SK-N-SH (cell line): ENCODE measurements at regions not wholly inside any gene's neighbourhood (a gene's known extent, or its start where the extent isn't known, plus 50 kb on each side); places are given as distances from the start of the nearest gene placed in this dataset.

ENCODE experiments used
- CTCF ChIA-PET: fragments of 300-600, 350-600 bp; formaldehyde crosslinking; extraction: SDS; loops from one replicate; lab custom pipeline; 2021; lab: Yijun Ruan, JAX
- POLR2A ChIA-PET: fragments of 350-600 bp; sonication (Branson Sonifier 250); formaldehyde crosslinking; extraction: SDS; loops from one replicate; lab custom pipeline; 2020; ENCODE audit warnings: antibody characterized with exemption, inconsistent platforms; lab: Yijun Ruan, JAX
- DNase-seq: peaks from one replicate; pipeline ENCODE4 v3.0.0; 2012
- H2AFZ ChIP-seq: fragments of 200-600 bp; sonication (generic); 2 replicates; pipeline ENCODE4 v1.8.1; 2016; ENCODE audit warnings: antibody characterized with exemption, mild to moderate bottlenecking, low read depth
- H3F3A ChIP-seq: fragments of 200-600 bp; sonication (generic); replicated peaks from 2 replicates; pipeline ENCODE3; 2016; ENCODE audit warnings: antibody characterized with exemption, mild to moderate bottlenecking; ENCODE audit not compliant: insufficient read depth
- H3K27ac ChIP-seq, 2 experiments: fragments of 200-500 bp in 1 of 2; fragments of 200-600 bp in 1 of 2; sonication (Bioruptor generic) in 1 of 2; sonication (generic), shearing (Covaris generic) in 1 of 2; 2 replicates each; pipeline versions ENCODE4 v1.5.1 to v1.6.1; 2014 to 2016; ENCODE audit warnings: low read depth in 2 of 2, inconsistent platforms in 1 of 2, low read length in 1 of 2, mild to moderate bottlenecking in 1 of 2, mixed read lengths in 1 of 2
- H3K27me3 ChIP-seq: fragments of 200-600 bp; sonication (generic), shearing (Covaris generic); 2 replicates; pipeline ENCODE4 v1.6.1; 2016; ENCODE audit warnings: mixed run types; ENCODE audit not compliant: insufficient read depth
- H3K36me3 ChIP-seq, 2 experiments: fragments of 200-500 bp in 1 of 2; fragments of 200-600 bp in 1 of 2; sonication (Bioruptor generic) in 1 of 2; sonication (generic) in 1 of 2; replicated peaks in 1 of 2; 2 replicates each; pipeline versions ENCODE3 to v1.5.1; 2014 to 2016; ENCODE audit warnings: low read length in 1 of 2, mild to moderate bottlenecking in 1 of 2; ENCODE audit not compliant: insufficient read depth in 2 of 2, control insufficient read depth in 1 of 2
- H3K4me1 ChIP-seq, 2 experiments: fragments of 200-500 bp in 1 of 2; fragments of 200-600 bp in 1 of 2; sonication (Bioruptor generic) in 1 of 2; sonication (generic), shearing (Covaris generic) in 1 of 2; 2 replicates each; pipeline versions ENCODE4 v1.5.1 to v1.6.1; 2014 to 2016; ENCODE audit warnings: low read depth in 1 of 2, low read length in 1 of 2, mixed run types in 1 of 2; ENCODE audit not compliant: insufficient read depth in 2 of 2, control insufficient read depth in 1 of 2
- H3K4me2 ChIP-seq: fragments of 200-600 bp; sonication (generic), shearing (Covaris generic); 2 replicates; pipeline ENCODE4 v1.6.1; 2017; ENCODE audit warnings: mixed run types
- H3K4me3 ChIP-seq, 2 experiments: fragments of 200-500 bp in 1 of 2; fragments of 200-600 bp in 1 of 2; sonication (Bioruptor generic) in 1 of 2; sonication (generic), shearing (Covaris generic) in 1 of 2; 2 replicates each; pipeline versions ENCODE4 v1.5.1 to v1.8.1; 2014 to 2016; ENCODE audit warnings: low read depth in 2 of 2, inconsistent platforms in 1 of 2, low read length in 1 of 2, mild to moderate bottlenecking in 1 of 2, mixed read lengths in 1 of 2, moderate library complexity in 1 of 2
- H3K79me2 ChIP-seq: fragments of 200-600 bp; sonication (generic); 2 replicates; pipeline ENCODE4 v1.8.1; 2017; ENCODE audit warnings: mild to moderate bottlenecking; ENCODE audit not compliant: insufficient read depth
- H3K9ac ChIP-seq: fragments of 200-600 bp; sonication (generic); 2 replicates; pipeline ENCODE4 v1.6.1; 2017; ENCODE audit warnings: mixed run types
- H3K9me2 ChIP-seq: fragments of 200-600 bp; sonication (generic); 2 replicates; pipeline ENCODE4 v1.6.1; 2017; ENCODE audit warnings: mixed run types
- H3K9me3 ChIP-seq: fragments of 200-600 bp; sonication (generic); 2 replicates; pipeline ENCODE4 v1.6.1; 2017; ENCODE audit warnings: mixed run types, mild to moderate bottlenecking, moderate library complexity
- H4K20me1 ChIP-seq: fragments of 200-600 bp; sonication (generic); 2 replicates; pipeline ENCODE4 v1.6.1; 2017; ENCODE audit warnings: mild to moderate bottlenecking, mixed run types; ENCODE audit not compliant: insufficient read depth
- ELF1 ChIP-seq: IDR thresholded peaks from 2 replicates; pipeline ENCODE4 v1.4.0; 2012
- FOXJ3 ChIP-seq: sonication (generic); formaldehyde crosslinking; IDR thresholded peaks from 2 replicates; pipeline ENCODE4 v1.5.1; 2020; ENCODE audit warnings: mild to moderate bottlenecking, missing genetic modification reagents
- MAX ChIP-seq: IDR thresholded peaks from 2 replicates; pipeline ENCODE4 v1.4.0; 2012; ENCODE audit warnings: low read depth
- MXI1 ChIP-seq: IDR thresholded peaks from 2 replicates; pipeline ENCODE4 v1.6.1; 2012; ENCODE audit warnings: mild to moderate bottlenecking, low read depth, low read length, improper control_type of control experiment
- POLR2AphosphoS5 ChIP-seq: IDR thresholded peaks from 2 replicates; pipeline ENCODE4 v1.6.1; 2012; ENCODE audit warnings: low read depth, low read length
- TAF1 ChIP-seq: IDR thresholded peaks from 2 replicates; pipeline ENCODE4 v1.6.1; 2012; ENCODE audit warnings: low read depth, mild to moderate bottlenecking, low read length, moderate library complexity, borderline replicate concordance
- TEAD4 ChIP-seq: IDR thresholded peaks from 2 replicates; pipeline ENCODE4 v1.4.0; 2012; ENCODE audit warnings: mild to moderate bottlenecking, borderline replicate concordance; ENCODE audit not compliant: insufficient read depth
- YY1 ChIP-seq: IDR thresholded peaks from 2 replicates; pipeline ENCODE4 v1.4.0; 2012; ENCODE audit warnings: low read depth, mild to moderate bottlenecking
- ZBTB33 ChIP-seq: IDR thresholded peaks from 2 replicates; pipeline ENCODE4 v1.4.0; 2012; ENCODE audit warnings: low read depth, borderline replicate concordance
- WGBS: methylation state at CpG from one replicate; pipeline ENCODE4 v1.1.6; 2017; ENCODE audit warnings: low lambda C conversion rate; 5-methylcytosine and 5-hydroxymethylcytosine counted together
- TF ChIP-seq, protein P1 (sequence below): IDR thresholded peaks from 2 replicates; pipeline ENCODE4 v1.4.0; 2012; ENCODE audit warnings: low read depth, borderline replicate concordance
- TF ChIP-seq, protein P2 (sequence below): fragments of 200-600 bp; sonication (generic); IDR thresholded peaks from 2 replicates; pipeline ENCODE4 v1.6.1; 2017; ENCODE audit warnings: antibody characterized with exemption, mild to moderate bottlenecking, moderate library complexity

- Histone ChIP-seq H3F3A (no peaks in the 10 kb centered on the region), H3K4me3 (no peak overlapping the region), H3K4me2 (no peak overlapping the region), H3K4me1 (no peaks in the 10 kb centered on the region), H3K27me3 (no peaks in the 10 kb centered on the region), H3K9me3 (no peaks in the 10 kb centered on the region), H2AFZ (no peak overlapping the region), H3K36me3 (no peaks in the 10 kb centered on the region), H4K20me1 (no peaks in the 10 kb centered on the region), H3K79me2 (no peaks in the 10 kb centered on the region), H3K27ac (no peak overlapping the region), H3K9ac (no peak overlapping the region), H3K9me2 (no peaks in the 10 kb centered on the region)
- ChIA-PET CTCF (no interaction called here), POLR2A (no interaction called here)
- TF ChIP-seq, protein P1, sequence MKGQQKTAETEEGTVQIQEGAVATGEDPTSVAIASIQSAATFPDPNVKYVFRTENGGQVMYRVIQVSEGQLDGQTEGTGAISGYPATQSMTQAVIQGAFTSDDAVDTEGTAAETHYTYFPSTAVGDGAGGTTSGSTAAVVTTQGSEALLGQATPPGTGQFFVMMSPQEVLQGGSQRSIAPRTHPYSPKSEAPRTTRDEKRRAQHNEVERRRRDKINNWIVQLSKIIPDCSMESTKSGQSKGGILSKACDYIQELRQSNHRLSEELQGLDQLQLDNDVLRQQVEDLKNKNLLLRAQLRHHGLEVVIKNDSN = no peak
- no peak for DNase-seq
- WGBS = 0% methylated on average over 1 of the region's 2 CpGs
Observed at GRCh38 chr6:155909710-155910109, 454.1 kb upstream of the NOX3 start.

DNA sequence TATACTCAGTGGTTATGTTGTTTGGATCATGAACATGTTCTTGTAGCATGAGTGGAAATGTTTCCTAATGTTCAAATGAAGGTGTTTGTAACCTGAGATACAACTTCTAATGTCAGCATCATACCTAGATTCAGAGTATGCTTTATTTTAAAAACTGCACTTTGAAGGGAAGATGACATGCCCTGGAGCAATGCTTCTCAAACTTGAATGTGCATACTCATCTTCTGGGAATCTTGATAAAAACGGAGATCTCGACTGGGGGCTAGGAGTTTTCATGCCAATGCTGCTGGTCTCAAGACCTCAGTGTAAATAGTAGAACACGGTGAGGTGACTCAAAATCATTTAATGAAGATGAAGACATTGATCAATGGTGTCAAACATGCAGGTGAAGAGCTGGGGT lies 440.0 kb upstream of the NOX3 start:
- Histone ChIP-seq H3K27me3 (no peaks in the 10 kb centered on the region), H3K27ac (no peak overlapping the region), H3K4me2 (no peak overlapping the region), H3K9ac (no peak overlapping the region), H3K36me3 (no peaks in the 10 kb centered on the region), H2AFZ (no peak overlapping the region), H3K4me1 (no peaks in the 10 kb centered on the region), H3K9me3 (no peaks in the 10 kb centered on the region), H4K20me1 (no peaks in the 10 kb centered on the region), H3K4me3 (no peak overlapping the region), H3F3A (no peaks in the 10 kb centered on the region), H3K9me2 (no peaks in the 10 kb centered on the region), H3K79me2 (no peaks in the 10 kb centered on the region)
- WGBS = 62% methylated on average over 3 of the region's 3 CpGs
- TF ChIP-seq TEAD4 (no peak), POLR2AphosphoS5 (no peak), ZBTB33 (no peak), MXI1 (no peak), ELF1 (no peak), TAF1 (no peak), FOXJ3 (CRISPR knock-in tag) (no peak), MAX (no peak), YY1 (no peak)
- TF ChIP-seq, protein P2, sequence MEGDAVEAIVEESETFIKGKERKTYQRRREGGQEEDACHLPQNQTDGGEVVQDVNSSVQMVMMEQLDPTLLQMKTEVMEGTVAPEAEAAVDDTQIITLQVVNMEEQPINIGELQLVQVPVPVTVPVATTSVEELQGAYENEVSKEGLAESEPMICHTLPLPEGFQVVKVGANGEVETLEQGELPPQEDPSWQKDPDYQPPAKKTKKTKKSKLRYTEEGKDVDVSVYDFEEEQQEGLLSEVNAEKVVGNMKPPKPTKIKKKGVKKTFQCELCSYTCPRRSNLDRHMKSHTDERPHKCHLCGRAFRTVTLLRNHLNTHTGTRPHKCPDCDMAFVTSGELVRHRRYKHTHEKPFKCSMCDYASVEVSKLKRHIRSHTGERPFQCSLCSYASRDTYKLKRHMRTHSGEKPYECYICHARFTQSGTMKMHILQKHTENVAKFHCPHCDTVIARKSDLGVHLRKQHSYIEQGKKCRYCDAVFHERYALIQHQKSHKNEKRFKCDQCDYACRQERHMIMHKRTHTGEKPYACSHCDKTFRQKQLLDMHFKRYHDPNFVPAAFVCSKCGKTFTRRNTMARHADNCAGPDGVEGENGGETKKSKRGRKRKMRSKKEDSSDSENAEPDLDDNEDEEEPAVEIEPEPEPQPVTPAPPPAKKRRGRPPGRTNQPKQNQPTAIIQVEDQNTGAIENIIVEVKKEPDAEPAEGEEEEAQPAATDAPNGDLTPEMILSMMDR = no peak
- no peak for DNase-seq
- ChIA-PET CTCF (no interaction called here), POLR2A (no interaction called here)
